G401.6 (cell line): ENCODE measurements at regions not wholly inside any gene's neighbourhood (a gene's known extent, or its start where the extent isn't known, plus 50 kb on each side); places are given as distances from the start of the nearest gene placed in this dataset.

ENCODE experiments used
- FAIRE-seq: peaks from 2 replicates; lab custom pipeline; 2012; peaks lifted over from hg19 to GRCh38; lab: Jason Lieb, UNC

GRCh38 chr21:25133939-25134338 is 473.3 kb downstream of the MRPL39 start:
- no peak for FAIRE-seq

DNA sequence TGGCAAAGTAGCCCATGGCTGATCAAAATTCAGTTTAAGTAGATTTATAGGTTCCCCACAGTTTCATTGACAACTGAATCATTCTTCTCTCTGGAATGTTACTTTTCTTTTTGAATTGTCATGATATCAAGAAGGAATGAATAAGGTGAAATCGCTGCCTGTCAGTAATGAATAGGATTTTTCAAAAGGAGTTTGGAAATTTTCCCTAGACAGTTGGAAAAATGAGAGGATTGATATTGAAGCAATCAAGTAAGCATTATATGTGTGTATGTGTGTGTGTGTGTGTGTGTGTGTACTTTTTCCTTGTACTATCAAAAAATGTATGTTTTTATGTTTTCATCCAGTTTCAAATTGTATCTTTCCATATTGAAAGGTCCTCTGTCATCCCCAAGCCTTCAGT is 479.5 kb downstream of the MRPL39 start:
- no peak for FAIRE-seq

- FAIRE-seq = no peak
These were observed 480.3 kb downstream of the MRPL39 start for GRCh38 chr21:25127007-25127406.

GRCh38 chr21:25126564-25126963 is 480.7 kb downstream of the MRPL39 start:
- no peak for FAIRE-seq

DNA sequence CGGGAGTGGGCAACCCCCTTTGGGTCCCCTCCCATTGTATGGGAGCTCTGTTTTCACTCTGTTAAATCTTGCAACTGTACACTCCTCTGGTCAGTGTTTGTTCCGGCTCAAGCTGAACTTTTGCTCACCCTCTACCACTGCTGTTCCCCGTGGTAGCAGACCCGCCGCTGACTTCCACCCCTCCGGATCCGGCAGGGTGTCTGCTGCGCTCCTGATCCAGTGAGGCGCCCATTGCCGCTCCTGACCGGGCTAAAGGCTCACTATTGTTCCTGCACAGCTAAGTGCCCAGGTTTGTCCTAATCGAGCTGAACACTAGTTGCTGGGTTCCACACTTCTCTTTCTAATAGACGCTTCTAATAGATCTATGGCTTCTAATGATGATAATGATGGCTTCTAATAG is 488.6 kb downstream of the MRPL39 start:
- no peak for FAIRE-seq

DNA sequence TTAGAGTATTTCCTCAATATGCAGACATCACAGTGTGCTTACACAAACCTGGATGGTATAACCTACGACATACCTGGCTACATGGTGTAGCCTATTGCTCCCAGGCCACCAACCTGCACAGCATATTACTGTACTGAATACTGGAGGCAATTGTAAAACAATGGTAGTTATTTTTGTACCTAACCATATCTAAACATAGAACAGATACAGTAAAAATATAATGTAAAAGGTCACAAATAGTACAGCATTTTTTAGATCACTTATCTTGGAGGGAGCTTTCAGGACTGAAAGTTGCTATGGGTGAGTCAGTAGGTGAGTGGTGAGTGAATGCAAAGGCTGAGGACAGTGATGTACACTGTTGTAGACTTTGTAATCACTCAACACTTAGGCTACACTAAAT is 492.3 kb downstream of the MRPL39 start:
- FAIRE-seq = no peak

DNA sequence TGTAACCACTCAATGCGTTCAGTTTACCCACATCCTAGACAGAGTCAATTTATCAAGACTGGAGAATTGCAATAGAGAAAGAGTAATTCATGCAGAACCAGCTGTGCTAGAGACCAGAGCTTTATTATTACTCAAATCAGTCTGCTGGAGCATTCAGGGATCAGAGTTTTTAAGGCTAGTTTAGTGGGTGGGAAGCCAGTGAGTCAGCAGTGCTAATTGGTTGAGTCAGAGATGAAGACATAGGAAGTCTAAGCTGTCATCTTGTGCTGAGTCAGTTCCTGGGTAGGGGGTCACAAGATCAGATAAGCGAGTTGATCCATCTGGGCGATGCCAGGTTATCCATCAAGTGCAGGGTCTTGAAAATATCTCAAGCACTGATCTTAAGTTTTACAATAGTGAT is 499.6 kb downstream of the MRPL39 start:
- FAIRE-seq = no peak

- no peak for FAIRE-seq
These were observed 503.6 kb downstream of the MRPL39 start for GRCh38 chr21:25103500-25104207.

- FAIRE-seq = no peak
These were observed 509.6 kb downstream of the MRPL39 start for GRCh38 chr21:25097648-25098047.

DNA sequence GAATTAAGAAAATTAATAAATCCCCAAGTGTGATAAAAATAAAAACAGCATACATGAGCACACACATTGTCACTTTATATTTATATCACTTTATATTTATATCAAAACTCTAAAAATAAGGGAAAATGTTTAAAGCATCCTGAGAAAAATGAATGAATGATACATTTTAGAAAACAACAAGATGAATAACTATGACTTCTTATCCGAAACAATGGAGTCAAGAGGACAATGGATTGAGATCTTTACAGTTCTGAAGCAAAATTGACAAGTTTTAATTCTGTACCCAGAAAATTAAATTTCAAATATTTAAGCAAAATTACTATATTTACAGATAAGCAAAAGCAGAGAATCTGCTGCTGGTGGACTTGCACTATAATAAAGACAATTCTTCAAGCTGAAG is 512.6 kb downstream of the MRPL39 start:
- no peak for FAIRE-seq

DNA sequence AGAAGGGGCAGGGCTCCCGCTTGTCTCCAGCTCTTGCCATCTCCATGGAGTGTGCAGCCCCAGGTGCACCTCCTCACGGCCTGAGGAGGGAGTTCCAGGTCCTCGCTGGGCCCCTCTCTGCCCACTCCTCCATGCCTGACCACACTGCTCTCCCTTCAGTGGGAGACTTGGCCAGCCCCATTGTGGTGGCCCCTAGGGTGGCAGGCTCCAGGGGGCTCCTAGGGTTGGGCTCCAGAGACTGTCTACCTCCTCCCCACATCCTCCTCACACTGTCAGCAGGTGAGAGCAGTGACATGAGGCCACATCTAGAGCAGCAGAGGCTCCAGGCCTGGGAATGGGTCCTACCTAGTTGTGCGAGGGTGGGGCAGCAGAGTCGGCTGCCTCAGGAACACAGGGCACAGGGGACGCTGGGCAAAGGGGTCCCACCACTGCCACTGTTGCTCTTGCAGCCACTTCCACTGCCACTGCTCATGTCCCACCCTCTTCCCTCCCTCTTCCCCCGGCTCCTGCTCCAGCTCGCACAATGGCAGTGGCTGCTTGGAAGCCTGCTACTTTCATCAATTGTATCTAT is 514.8 kb downstream of the MRPL39 start:
- FAIRE-seq = no peak

DNA sequence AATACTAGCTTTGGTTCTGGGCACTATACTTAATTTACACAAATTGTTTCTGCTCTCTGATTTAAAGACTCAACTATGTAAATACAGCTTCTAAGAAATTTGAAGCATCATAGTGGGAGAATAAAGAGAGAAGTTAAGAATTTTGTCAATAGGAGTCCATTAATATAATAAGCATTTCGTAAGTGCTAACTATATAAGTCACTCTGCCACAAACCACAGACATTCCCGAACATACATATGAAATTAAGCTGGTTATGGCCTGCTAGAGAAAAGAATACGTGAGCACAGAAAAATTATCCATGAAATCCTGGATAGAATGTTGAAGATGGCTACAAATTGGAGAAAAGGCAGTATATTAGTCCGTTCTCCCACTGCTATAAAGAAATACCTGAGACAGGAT is 526.2 kb downstream of the MRPL39 start:
- no peak for FAIRE-seq

- no peak for FAIRE-seq
These were observed 526.6 kb downstream of the MRPL39 start for GRCh38 chr21:25080661-25081060.

DNA sequence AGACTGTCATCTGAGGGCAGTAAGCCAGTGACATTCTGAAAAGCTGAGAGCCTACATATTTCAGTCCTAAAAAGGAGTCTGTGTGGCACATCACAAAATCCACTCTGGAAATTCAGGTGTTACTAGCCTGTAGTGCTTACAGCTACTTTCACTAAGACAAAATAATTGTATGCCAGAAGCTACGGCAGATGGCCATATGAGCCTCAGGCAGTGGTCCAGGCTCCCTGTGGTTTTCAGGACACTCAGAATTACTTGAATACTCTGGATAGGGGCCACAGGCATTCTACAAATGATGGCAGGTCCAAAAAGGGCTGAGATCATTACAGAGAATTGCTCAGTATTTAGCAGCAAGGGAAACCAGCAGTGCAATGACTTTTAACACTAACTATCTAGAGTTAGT is 527.1 kb downstream of the MRPL39 start:
- FAIRE-seq = no peak

DNA sequence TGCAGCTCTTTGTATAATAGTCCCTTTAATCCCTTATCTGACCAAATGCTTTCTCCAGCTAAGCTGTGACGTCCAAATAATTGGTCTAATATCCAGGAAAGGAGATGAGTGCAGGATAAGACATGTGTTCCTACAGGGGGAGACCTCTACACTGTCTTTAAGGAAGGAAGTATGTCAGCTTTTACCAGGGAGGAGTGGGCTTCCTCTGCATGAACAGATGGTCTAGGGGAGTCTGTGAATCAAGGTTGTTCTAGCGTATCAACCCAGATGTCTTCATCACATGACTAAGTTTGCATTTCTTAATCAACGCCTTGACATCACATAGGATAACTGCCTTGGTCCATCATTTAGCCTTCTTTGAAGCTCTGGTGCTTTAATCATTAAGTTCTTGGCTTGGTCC is 528.2 kb downstream of the MRPL39 start:
- no peak for FAIRE-seq

DNA sequence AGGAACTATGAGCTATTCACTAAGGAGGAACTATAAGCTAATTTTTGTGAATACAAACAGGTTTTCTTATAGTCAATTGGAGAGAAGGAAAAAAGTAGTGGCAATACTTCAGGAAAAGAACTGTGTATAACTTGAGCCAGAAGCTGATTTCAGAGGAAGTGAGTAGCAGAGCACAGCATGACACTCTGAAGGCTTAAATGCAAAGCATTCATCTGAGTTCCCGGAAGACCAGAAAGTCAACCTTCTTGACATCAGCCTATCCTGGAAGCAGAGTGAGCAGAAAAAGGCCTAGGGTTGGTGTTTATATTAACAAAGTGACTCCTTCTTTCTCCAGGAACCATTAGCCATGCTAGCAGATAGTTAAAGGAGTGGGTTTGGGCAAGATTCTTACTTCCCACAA is 545.2 kb downstream of the MRPL39 start:
- FAIRE-seq = no peak

DNA sequence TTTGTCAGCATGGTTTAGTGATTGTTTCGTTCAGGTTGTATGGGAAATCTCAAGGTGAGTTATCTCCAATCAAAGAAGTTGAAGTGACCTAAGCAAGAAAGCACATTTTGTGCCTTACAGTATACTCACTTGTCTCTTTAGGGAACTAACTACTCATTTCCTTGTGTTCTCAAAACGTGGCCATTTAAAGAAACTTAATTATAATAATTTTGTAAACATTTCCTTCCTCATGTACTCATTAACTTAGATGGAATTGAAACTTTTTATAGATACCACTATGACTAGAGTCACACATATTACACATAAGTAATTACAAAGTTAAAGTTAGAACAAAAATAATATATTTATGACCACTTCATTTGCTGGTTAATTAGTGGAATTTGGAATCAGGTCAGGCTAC is 552.6 kb downstream of the MRPL39 start:
- no peak for FAIRE-seq

GRCh38 chr21:25039461-25040380 is 567.6 kb downstream of the MRPL39 start:
- no peak for FAIRE-seq

DNA sequence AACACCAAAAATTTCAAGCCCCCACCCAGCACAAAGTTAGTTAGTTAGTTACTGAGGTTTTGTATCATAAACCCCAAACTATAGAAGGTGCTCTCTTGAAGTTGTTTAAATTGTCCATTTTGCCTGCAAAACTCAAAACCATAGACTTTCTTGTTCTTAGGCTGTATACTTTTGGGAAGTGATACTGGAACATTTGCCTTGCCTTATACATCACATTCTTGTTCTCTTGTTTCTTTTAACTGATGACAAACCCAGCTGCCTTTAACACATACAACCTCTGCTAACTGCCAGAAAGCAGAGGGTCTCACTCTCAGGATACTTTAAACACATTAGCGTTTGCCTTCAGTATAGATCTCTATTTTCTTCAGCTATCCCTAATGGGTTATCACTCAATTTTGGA is 570.5 kb downstream of the MRPL39 start:
- FAIRE-seq = no peak

DNA sequence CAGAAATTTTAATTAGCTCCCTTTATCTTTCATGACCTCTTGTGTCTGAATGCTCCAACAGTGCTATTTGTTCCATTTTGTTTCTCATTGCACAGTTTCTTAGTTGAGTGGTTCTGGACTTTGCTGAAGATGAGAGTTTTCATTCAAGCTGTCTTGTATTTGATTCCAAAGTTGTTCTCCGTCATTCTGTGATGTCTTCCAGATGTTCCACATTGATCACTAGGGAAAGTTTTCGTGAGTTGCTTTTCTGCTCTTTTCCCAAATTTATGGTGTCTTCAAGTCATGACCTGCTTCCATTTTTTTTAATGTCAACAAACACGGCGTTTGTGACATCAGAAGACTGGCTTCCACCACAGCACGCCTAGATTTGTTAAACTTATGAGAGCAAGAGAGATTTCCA is 575.5 kb downstream of the MRPL39 start:
- FAIRE-seq = no peak

DNA sequence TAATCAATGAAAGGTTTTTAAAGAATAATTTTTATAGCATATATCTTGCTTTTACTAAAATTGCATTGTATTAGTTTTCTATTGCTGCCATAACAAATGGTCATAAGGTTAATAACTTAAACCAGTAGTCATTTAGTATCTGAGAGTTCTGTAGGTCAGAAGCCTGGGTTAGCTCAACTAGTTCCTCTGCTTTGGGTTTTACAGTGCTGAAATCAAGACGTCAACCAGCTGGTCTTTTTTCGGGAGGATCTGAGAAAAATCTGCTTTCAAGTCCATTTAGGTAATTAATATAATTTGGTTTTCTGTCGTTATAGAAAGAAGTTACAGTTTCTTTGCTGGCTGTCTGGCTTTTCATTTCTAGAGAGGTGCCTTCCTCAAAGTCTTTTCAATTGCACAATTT is 577.7 kb downstream of the MRPL39 start:
- no peak for FAIRE-seq

GRCh38 chr21:25025596-25025995 is 581.7 kb downstream of the MRPL39 start:
- FAIRE-seq = no peak

DNA sequence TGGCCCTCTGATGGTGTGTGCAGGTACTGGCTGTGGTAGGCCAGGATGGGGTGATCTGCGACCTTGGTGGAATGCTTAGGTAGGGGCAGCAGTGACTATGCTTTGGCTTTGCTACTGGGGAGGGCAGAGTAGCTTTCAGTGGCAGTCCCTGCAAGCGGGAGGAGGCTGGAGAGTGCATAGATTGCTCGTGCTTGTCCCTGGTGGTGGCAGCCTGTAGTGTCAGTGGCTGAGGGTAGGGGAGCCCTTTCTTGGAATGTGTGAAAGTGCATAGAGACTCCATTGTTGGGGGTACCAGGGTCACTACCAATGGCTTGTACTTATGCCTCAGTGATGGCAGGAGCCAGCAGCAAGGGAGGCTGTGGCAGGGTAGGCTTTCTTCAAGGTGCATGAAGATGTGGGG is 582.6 kb downstream of the MRPL39 start:
- FAIRE-seq = no peak
